Fibroblast of mammary gland (primary cell): ENCODE measurements at regions not wholly inside any gene's neighbourhood (a gene's known extent, or its start where the extent isn't known, plus 50 kb on each side); places are given as distances from the start of the nearest gene placed in this dataset.
A peak's percentile ranks its signal among the peaks of the same experiment; 100 is the strongest.

Source experiments
- DNase-seq: peaks from one replicate; pipeline ENCODE4 v3.0.0-alpha.2; 2010; ENCODE audit warnings: low read depth
- H3K4me3 ChIP-seq: 2 replicates; pipeline ENCODE4 v1.5.1; 2011; ENCODE audit warnings: low read depth, mild to moderate bottlenecking, low read length, moderate library complexity; ENCODE audit not compliant: control insufficient read depth
- TF ChIP-seq, protein P1 (sequence below): conservative IDR thresholded peaks from 2 replicates; pipeline ENCODE4 v1.5.1; 2011; ENCODE audit warnings: low read depth, low read length, inconsistent platforms; ENCODE audit not compliant: control insufficient read depth, insufficient read depth

- TF ChIP-seq, protein P1, sequence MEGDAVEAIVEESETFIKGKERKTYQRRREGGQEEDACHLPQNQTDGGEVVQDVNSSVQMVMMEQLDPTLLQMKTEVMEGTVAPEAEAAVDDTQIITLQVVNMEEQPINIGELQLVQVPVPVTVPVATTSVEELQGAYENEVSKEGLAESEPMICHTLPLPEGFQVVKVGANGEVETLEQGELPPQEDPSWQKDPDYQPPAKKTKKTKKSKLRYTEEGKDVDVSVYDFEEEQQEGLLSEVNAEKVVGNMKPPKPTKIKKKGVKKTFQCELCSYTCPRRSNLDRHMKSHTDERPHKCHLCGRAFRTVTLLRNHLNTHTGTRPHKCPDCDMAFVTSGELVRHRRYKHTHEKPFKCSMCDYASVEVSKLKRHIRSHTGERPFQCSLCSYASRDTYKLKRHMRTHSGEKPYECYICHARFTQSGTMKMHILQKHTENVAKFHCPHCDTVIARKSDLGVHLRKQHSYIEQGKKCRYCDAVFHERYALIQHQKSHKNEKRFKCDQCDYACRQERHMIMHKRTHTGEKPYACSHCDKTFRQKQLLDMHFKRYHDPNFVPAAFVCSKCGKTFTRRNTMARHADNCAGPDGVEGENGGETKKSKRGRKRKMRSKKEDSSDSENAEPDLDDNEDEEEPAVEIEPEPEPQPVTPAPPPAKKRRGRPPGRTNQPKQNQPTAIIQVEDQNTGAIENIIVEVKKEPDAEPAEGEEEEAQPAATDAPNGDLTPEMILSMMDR = no peak
- H3K4me3 ChIP-seq = no peak overlapping the region
- DNase-seq = no peak
Measured at GRCh38 chr1:38677311-38677710, 182.3 kb downstream of the RRAGC start.

DNA sequence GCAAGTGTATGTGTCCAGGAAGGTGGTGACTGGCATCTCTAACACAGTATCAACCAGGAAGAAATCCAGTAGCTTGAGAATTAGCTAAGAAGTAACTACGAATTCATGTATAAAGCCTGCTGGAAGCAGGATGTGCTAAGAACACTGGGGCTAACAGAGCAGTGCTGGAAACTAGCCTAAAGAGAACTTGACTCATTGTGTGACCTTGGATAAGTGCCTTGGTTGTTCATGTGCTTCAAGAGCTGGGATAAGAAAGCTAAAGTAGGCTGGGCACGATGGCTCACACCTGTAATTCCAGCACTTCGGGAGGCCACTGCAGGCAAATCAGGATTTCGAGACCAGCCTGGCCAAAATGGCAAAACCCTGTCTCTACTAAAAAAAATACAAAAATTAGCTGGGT lies 186.9 kb downstream of the RRAGC start:
- peak; percentile 2 for DNase-seq
- H3K4me3 ChIP-seq = no peak overlapping the region
- TF ChIP-seq, protein P1 = no peak

GRCh38 chr1:38671221-38671620 lies 188.4 kb downstream of the RRAGC start:
- no peak overlapping the region for H3K4me3 ChIP-seq
- TF ChIP-seq, protein P1 = no peak
- no peak for DNase-seq

GRCh38 chr1:38670544-38671122 lies 188.9 kb downstream of the RRAGC start:
- TF ChIP-seq, protein P1 = no peak
- DNase-seq = no peak
- H3K4me3 ChIP-seq = no peak overlapping the region

DNA sequence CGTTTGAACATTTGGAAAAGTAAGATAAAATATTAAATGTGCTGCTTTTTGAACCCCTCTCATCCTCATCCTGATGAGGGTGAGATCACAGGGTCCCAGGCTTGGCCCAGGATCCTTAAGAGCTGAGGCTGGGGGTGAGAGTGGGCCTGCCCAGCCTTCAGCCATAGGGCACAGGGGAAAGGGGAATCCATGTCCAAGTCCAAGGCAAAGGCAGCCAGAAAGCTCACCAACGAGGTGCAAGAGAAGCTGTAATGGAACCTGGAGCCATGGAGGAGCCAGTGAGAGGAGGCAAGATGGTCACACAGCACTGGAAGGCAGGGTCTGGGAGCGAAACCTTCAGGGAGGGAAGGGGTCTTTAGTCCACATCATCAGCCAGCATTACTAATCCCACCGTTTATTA lies 191.9 kb downstream of the RRAGC start:
- no peak overlapping the region for H3K4me3 ChIP-seq
- DNase-seq = no peak
- TF ChIP-seq, protein P1 = no peak

GRCh38 chr1:38662126-38662525 lies 197.4 kb downstream of the RRAGC start:
- H3K4me3 ChIP-seq = no peak overlapping the region
- no peak for DNase-seq
- TF ChIP-seq, protein P1 = no peak

- TF ChIP-seq, protein P1 = no peak
- no peak for DNase-seq
- no peak overlapping the region for H3K4me3 ChIP-seq
Measured at GRCh38 chr1:38658883-38659282, 200.7 kb downstream of the RRAGC start.
